ENCODE measurements at regions not wholly inside any gene's neighbourhood (a gene's known extent, or its start where the extent isn't known, plus 50 kb on each side); places are given as distances from the start of the nearest gene placed in this dataset.

- Histone ChIP-seq H3K27me3 (ENCODE audit: insufficient read depth, low read depth, low read length) (no peaks in the 10 kb centered on the region), H3F3A (ENCODE audit: insufficient read depth, low read length, poor library complexity, severe bottlenecking) (no peaks in the 10 kb centered on the region), H3K36me3 (ENCODE audit: insufficient read depth, low read length) (no peaks in the 10 kb centered on the region), H4K20me1 (ENCODE audit: insufficient read depth) (no peaks in the 10 kb centered on the region), H3K4me2 (ENCODE audit: low read length) (no peak overlapping the region), H3K79me2 (replicated peaks; ENCODE audit: insufficient read depth, low read length) (no peaks in the 10 kb centered on the region), H3K4me3 (ENCODE audit: low read length) (no peak overlapping the region), H2AFZ (ENCODE audit: low read depth, low read length) (no peak overlapping the region), H3K27ac (ENCODE audit: low read length) (no peak overlapping the region), H3K9me2 (ENCODE audit: insufficient read depth, low read length) (no peaks in the 10 kb centered on the region), H3K9ac (ENCODE audit: low read length) (no peak overlapping the region), H3K9me3 (ENCODE audit: low read length) (no peaks in the 10 kb centered on the region)
- TF ChIP-seq RAD21 (conservative IDR thresholded peaks at IDR 0.05) (no peak), EZH2 (IDR thresholded peaks at IDR 0.05; ENCODE audit: borderline replicate concordance, insufficient read depth, low read length, poor library complexity, severe bottlenecking) (no peak), CTCF (IDR thresholded peaks at IDR 0.05; ENCODE audit: poor library complexity, severe bottlenecking) (no peak), SMC3 (conservative IDR thresholded peaks at IDR 0.05; ENCODE audit: poor library complexity) (no peak), EP300 (conservative IDR thresholded peaks at IDR 0.05; ENCODE audit: poor library complexity, severe bottlenecking) (no peak), REST (IDR thresholded peaks at IDR 0.05; ENCODE audit: borderline replicate concordance) (no peak), TAF1 (IDR thresholded peaks at IDR 0.05; ENCODE audit: low read depth) (no peak), MXI1 (conservative IDR thresholded peaks at IDR 0.05; ENCODE audit: poor library complexity, severe bottlenecking) (no peak)
Measured at GRCh38 chr18:4551001-4551360, 95.9 kb upstream of the DLGAP1 start.

GRCh38 chr18:4549164-4549872 lies 94.2 kb upstream of the DLGAP1 start:
- Histone ChIP-seq H3K27me3 (ENCODE audit: insufficient read depth, low read depth, low read length) (no peaks in the 10 kb centered on the region), H3K9me3 (ENCODE audit: low read length) (no peaks in the 10 kb centered on the region), H3K4me2 (ENCODE audit: low read length) (no peak overlapping the region), H3K9ac (ENCODE audit: low read length) (no peak overlapping the region), H3K9me2 (ENCODE audit: insufficient read depth, low read length) (no peaks in the 10 kb centered on the region), H3K79me2 (replicated peaks; ENCODE audit: insufficient read depth, low read length) (no peaks in the 10 kb centered on the region), H2AFZ (ENCODE audit: low read depth, low read length) (no peak overlapping the region), H3K27ac (ENCODE audit: low read length) (no peak overlapping the region), H3K4me3 (ENCODE audit: low read length) (no peak overlapping the region), H3F3A (ENCODE audit: insufficient read depth, low read length, poor library complexity, severe bottlenecking) (no peaks in the 10 kb centered on the region), H4K20me1 (ENCODE audit: insufficient read depth) (no peaks in the 10 kb centered on the region), H3K36me3 (ENCODE audit: insufficient read depth, low read length) (no peaks in the 10 kb centered on the region)
- no peak for TF ChIP-seq EP300 (conservative IDR thresholded peaks at IDR 0.05; ENCODE audit: poor library complexity, severe bottlenecking)
- no peak for TF ChIP-seq MXI1 (conservative IDR thresholded peaks at IDR 0.05; ENCODE audit: poor library complexity, severe bottlenecking)
- no peak for TF ChIP-seq EZH2 (IDR thresholded peaks at IDR 0.05; ENCODE audit: borderline replicate concordance, insufficient read depth, low read length, poor library complexity, severe bottlenecking)
- no peak for TF ChIP-seq RAD21 (conservative IDR thresholded peaks at IDR 0.05)
- no peak for TF ChIP-seq SMC3 (conservative IDR thresholded peaks at IDR 0.05; ENCODE audit: poor library complexity)
- no peak for TF ChIP-seq REST (IDR thresholded peaks at IDR 0.05; ENCODE audit: borderline replicate concordance)
- TF ChIP-seq TAF1 (IDR thresholded peaks at IDR 0.05; ENCODE audit: low read depth), result no peak
- TF ChIP-seq POLR2AphosphoS5 (IDR thresholded peaks at IDR 0.05), result no peak
- no peak for TF ChIP-seq CTCF (IDR thresholded peaks at IDR 0.05; ENCODE audit: poor library complexity, severe bottlenecking)

Data from neural cell (in vitro differentiated cells).